ENCODE measurements at regions not wholly inside any gene's neighbourhood (a gene's known extent, or its start where the extent isn't known, plus 50 kb on each side); places are given as distances from the start of the nearest gene placed in this dataset.

DNA sequence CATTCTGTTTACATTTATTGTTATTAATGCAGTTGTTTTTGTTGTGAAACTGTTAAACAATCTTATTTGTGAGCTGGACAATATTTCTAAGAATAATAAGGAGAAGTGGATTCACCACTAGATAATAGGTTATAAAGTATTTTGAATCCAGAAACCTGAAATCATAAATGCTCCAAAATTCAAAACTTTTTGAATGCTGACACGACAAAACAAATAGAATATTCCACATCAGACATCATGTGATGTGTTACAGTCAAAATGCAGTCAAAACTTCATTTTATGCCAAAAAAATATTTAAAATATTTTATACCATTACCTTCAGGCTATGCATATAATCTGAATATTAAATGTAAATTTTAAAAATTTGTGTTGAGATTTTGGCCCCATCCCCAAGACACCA is 1321.4 kb downstream of the SLITRK1 start:
- TF ChIP-seq, protein P1, sequence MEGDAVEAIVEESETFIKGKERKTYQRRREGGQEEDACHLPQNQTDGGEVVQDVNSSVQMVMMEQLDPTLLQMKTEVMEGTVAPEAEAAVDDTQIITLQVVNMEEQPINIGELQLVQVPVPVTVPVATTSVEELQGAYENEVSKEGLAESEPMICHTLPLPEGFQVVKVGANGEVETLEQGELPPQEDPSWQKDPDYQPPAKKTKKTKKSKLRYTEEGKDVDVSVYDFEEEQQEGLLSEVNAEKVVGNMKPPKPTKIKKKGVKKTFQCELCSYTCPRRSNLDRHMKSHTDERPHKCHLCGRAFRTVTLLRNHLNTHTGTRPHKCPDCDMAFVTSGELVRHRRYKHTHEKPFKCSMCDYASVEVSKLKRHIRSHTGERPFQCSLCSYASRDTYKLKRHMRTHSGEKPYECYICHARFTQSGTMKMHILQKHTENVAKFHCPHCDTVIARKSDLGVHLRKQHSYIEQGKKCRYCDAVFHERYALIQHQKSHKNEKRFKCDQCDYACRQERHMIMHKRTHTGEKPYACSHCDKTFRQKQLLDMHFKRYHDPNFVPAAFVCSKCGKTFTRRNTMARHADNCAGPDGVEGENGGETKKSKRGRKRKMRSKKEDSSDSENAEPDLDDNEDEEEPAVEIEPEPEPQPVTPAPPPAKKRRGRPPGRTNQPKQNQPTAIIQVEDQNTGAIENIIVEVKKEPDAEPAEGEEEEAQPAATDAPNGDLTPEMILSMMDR (IDR thresholded peaks at IDR 0.05): no peak
- TF ChIP-seq POLR2A (IDR thresholded peaks at IDR 0.05): no peak
